GM06990 (cell line): ENCODE measurements at regions not wholly inside any gene's neighbourhood (a gene's known extent, or its start where the extent isn't known, plus 50 kb on each side); places are given as distances from the start of the nearest gene placed in this dataset.
"Not testable (repeated sequence)": the region's sequence is repeated elsewhere in the genome, so short reads cannot be mapped to it uniquely, and the experiment has no call there.

Experiments
- DNase-seq: peaks from one replicate; pipeline ENCODE4 v3.0.0-alpha.2; 2011; ENCODE audit not compliant: insufficient read length; ENCODE audit errors: extremely low read depth
- H3K27me3 ChIP-seq: replicated peaks from 2 replicates; pipeline ENCODE4 v1.6.0; 2011; ENCODE audit warnings: low read length; ENCODE audit not compliant: control insufficient read depth, insufficient read depth
- H3K36me3 ChIP-seq: 2 replicates; pipeline ENCODE4 v1.5.1; 2011; ENCODE audit warnings: low read length; ENCODE audit not compliant: control insufficient read depth, insufficient read depth
- H3K4me3 ChIP-seq: replicated peaks from 2 replicates; pipeline ENCODE4 v1.5.1; 2011; ENCODE audit warnings: low read depth, mild to moderate bottlenecking, control low read depth, low read length
- CTCF ChIP-seq: IDR thresholded peaks from 2 replicates; pipeline ENCODE4 v1.5.1; 2011; ENCODE audit warnings: low read length, control low read depth, mild to moderate bottlenecking, inconsistent platforms; ENCODE audit not compliant: insufficient read depth, poor library complexity, severe bottlenecking

- DNase-seq, result no peak
- no peak overlapping the region for H3K4me3 ChIP-seq
- no peaks in the 10 kb centered on the region for H3K27me3 ChIP-seq
- H3K36me3 ChIP-seq, result no peaks in the 10 kb centered on the region
- no peak for TF ChIP-seq CTCF
Measured at GRCh38 chr14:35929186-35929585, 103.0 kb downstream of the BRMS1L start.

GRCh38 chr14:35927727-35928126, 101.6 kb downstream of the BRMS1L start:
- Histone ChIP-seq H3K27me3 (no peaks in the 10 kb centered on the region), H3K4me3 (no peak overlapping the region), H3K36me3 (no peaks in the 10 kb centered on the region)
- DNase-seq, result no peak
- no peak for TF ChIP-seq CTCF

GRCh38 chr14:35925319-35925718, 99.2 kb downstream of the BRMS1L start:
- no peak for DNase-seq
- TF ChIP-seq CTCF, result no peak
- H3K4me3 ChIP-seq, result no peak overlapping the region
- no peaks in the 10 kb centered on the region for H3K27me3 ChIP-seq
- H3K36me3 ChIP-seq, result no peaks in the 10 kb centered on the region

- not testable (repeated sequence) for DNase-seq, H3K4me3 ChIP-seq, H3K36me3 ChIP-seq, H3K27me3 ChIP-seq
Measured at GRCh38 chr14:35922590-35922989, 96.5 kb downstream of the BRMS1L start.

- H3K27me3 ChIP-seq, result no peaks in the 10 kb centered on the region
- TF ChIP-seq CTCF, result no peak
- no peak for DNase-seq
- no peak overlapping the region for H3K4me3 ChIP-seq
- H3K36me3 ChIP-seq, result no peaks in the 10 kb centered on the region
Measured at GRCh38 chr14:35921745-35922144, 95.6 kb downstream of the BRMS1L start.
